Epithelial cell of esophagus (primary cell): ENCODE measurements at regions not wholly inside any gene's neighbourhood (a gene's known extent, or its start where the extent isn't known, plus 50 kb on each side); places are given as distances from the start of the nearest gene placed in this dataset.
A peak's percentile ranks its signal among the peaks of the same experiment; 100 is the strongest.

Experiments
- DNase-seq: peaks from one replicate; pipeline ENCODE4 v3.0.0; 2010; ENCODE audit warnings: low read depth
- H3K4me3 ChIP-seq: 2 replicates; pipeline ENCODE4 v1.5.1; 2011; ENCODE audit warnings: mild to moderate bottlenecking, low read length, control low read depth
- CTCF ChIP-seq: IDR thresholded peaks from 2 replicates; pipeline ENCODE4 v1.5.1; 2011; ENCODE audit warnings: low read depth, mild to moderate bottlenecking, low read length, control low read depth, inconsistent platforms; ENCODE audit not compliant: insufficient read depth; ENCODE audit errors: missing control alignments

- H3K4me3 ChIP-seq, result peak overlapping the region; percentile 77
- TF ChIP-seq CTCF, result no peak
- peak; percentile 97 for DNase-seq
Measured at GRCh38 chr6:71420693-71421328, 132.2 kb downstream of the OGFRL1 start.

- H3K4me3 ChIP-seq, result no peak overlapping the region
- no peak for DNase-seq
- TF ChIP-seq CTCF, result no peak
Measured at GRCh38 chr6:71421611-71422010, 133.0 kb downstream of the OGFRL1 start.

- H3K4me3 ChIP-seq, result no peak overlapping the region
- TF ChIP-seq CTCF, result no peak
- DNase-seq, result no peak
Measured at GRCh38 chr6:71430018-71430417, 141.4 kb downstream of the OGFRL1 start.

- no peak overlapping the region for H3K4me3 ChIP-seq
- DNase-seq, result no peak
- no peak for TF ChIP-seq CTCF
Measured at GRCh38 chr6:71433441-71433840, 144.8 kb downstream of the OGFRL1 start.

GRCh38 chr6:71444222-71444621 is 155.6 kb downstream of the OGFRL1 start:
- H3K4me3 ChIP-seq, result no peak overlapping the region
- no peak for DNase-seq
- no peak for TF ChIP-seq CTCF

GRCh38 chr6:71446057-71446456 is 157.4 kb downstream of the OGFRL1 start:
- no peak overlapping the region for H3K4me3 ChIP-seq
- TF ChIP-seq CTCF, result no peak
- DNase-seq, result no peak

- DNase-seq, result no peak
- no peak for TF ChIP-seq CTCF
- no peak overlapping the region for H3K4me3 ChIP-seq
Measured at GRCh38 chr6:71446470-71446869, 157.9 kb downstream of the OGFRL1 start.
